ENCODE measurements at regions not wholly inside any gene's neighbourhood (a gene's known extent, or its start where the extent isn't known, plus 50 kb on each side); places are given as distances from the start of the nearest gene placed in this dataset.

DNA sequence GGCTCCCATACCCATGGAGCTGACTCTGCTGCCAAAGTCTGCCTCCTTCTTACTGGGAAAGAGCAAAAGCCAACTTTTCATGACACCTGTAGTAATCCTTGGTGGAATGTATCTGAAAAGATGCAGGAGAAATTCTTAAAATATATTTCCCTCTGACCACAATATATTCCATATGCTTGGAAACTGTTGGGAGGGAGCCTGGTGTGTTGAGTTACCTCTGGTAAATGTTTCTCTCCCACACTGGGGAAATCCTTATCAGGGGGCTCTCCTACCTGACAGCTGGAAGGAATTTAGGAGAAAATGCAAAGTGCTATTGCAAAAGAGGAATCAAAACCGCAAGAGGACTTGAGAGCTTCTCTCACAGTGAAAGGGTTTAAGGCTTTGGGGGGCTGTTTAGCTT is 139.4 kb downstream of the TBX5 start:
- TF ChIP-seq, protein P1, sequence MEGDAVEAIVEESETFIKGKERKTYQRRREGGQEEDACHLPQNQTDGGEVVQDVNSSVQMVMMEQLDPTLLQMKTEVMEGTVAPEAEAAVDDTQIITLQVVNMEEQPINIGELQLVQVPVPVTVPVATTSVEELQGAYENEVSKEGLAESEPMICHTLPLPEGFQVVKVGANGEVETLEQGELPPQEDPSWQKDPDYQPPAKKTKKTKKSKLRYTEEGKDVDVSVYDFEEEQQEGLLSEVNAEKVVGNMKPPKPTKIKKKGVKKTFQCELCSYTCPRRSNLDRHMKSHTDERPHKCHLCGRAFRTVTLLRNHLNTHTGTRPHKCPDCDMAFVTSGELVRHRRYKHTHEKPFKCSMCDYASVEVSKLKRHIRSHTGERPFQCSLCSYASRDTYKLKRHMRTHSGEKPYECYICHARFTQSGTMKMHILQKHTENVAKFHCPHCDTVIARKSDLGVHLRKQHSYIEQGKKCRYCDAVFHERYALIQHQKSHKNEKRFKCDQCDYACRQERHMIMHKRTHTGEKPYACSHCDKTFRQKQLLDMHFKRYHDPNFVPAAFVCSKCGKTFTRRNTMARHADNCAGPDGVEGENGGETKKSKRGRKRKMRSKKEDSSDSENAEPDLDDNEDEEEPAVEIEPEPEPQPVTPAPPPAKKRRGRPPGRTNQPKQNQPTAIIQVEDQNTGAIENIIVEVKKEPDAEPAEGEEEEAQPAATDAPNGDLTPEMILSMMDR (IDR thresholded peaks at IDR 0.05; ENCODE audit: extremely low read depth in 1 of 2, insufficient read depth in 1 of 2, low read depth in 1 of 2, low read length in 2 of 2): no peak
- no peak for TF ChIP-seq POLR2AphosphoS5 (IDR thresholded peaks at IDR 0.05; ENCODE audit: insufficient read depth, low read depth, low read length)
- no peak for TF ChIP-seq EZH2 (IDR thresholded peaks at IDR 0.05; ENCODE audit: borderline replicate concordance, low read depth, low read length, severe bottlenecking)
- no peak for TF ChIP-seq POLR2A (IDR thresholded peaks at IDR 0.05; ENCODE audit: low read depth, low read length)
- no peak for TF ChIP-seq MYC (IDR thresholded peaks at IDR 0.05; ENCODE audit: low read depth, low read length)
- no peak for TF ChIP-seq JUN (IDR thresholded peaks at IDR 0.05; ENCODE audit: borderline replicate concordance, insufficient read depth, insufficient read length, low read depth)
- TF ChIP-seq, protein P2, sequence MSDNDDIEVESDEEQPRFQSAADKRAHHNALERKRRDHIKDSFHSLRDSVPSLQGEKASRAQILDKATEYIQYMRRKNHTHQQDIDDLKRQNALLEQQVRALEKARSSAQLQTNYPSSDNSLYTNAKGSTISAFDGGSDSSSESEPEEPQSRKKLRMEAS (IDR thresholded peaks at IDR 0.05; ENCODE audit: insufficient read depth, insufficient read length): no peak
- no peak for TF ChIP-seq FOS (IDR thresholded peaks at IDR 0.05; ENCODE audit: borderline replicate concordance, insufficient read depth, low read length)
- no peak for TF ChIP-seq GATA2 (IDR thresholded peaks at IDR 0.05; ENCODE audit: insufficient read depth, insufficient read length, low read depth, low read length)

Data from endothelial cell of umbilical vein (primary cell).